ENCODE measurements at regions not wholly inside any gene's neighbourhood (a gene's known extent, or its start where the extent isn't known, plus 50 kb on each side); places are given as distances from the start of the nearest gene placed in this dataset.

DNA sequence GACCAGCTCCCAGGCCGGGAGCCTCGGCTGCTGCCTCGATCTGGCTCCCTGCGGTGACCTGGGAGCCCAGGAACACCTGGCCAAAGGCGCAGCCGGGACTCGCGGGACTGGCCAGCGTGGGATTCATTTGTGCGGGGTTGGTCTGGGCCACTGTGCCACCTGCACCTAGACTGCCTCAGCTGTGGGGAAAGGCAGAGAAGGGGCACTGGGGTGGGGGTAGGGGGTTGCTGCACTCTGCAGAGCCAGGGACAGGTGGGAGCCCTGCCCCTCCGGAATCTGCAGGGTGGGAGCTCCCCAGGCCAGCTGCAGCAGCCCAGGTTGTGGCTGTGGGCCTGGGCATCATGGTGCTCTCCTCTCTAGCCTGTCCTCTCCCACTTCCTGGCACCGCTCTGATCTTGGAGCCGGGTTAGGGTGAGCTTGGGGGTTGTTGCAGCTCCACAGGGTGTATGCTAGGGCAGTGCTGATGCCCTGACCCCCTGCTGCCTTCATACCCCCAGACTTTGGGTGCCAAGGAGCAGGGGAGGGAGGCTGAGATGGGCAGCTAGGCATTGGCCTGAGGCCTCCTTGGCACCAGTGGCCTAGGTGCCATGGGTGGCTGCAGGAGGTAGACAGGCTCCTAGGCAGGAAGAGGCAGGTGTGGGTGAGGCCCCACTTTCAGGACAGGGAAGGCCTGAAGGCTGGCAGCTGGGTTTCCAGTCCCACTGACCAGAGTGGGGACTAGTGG lies 57.5 kb upstream of the ETV3 start:
- Histone ChIP-seq H3K27me3 (ENCODE audit: insufficient read depth, low read length) (peaks cover 47% of the 10 kb centered on the region), H3K27ac (ENCODE audit: low read depth, low read length) (no peak overlapping the region), H3K4me3 (ENCODE audit: insufficient read depth, low read length) (no peak overlapping the region), H3K4me2 (ENCODE audit: insufficient read depth, low read length) (no peak overlapping the region), H2AFZ (ENCODE audit: low read length) (no peak overlapping the region), H4K20me1 (ENCODE audit: insufficient read depth, low read length) (no peaks in the 10 kb centered on the region), H3K4me1 (ENCODE audit: insufficient read depth, low read length) (no peaks in the 10 kb centered on the region), H3K36me3 (ENCODE audit: insufficient read depth, low read length) (no peaks in the 10 kb centered on the region), H3K9me3 (ENCODE audit: low read depth, low read length) (no peaks in the 10 kb centered on the region), H3K79me2 (ENCODE audit: insufficient read depth, low read length) (no peaks in the 10 kb centered on the region)
- peak; percentile 67 for DNase-seq (ENCODE audit: insufficient read length, low spot score, missing footprints)
- TF ChIP-seq, protein P1, sequence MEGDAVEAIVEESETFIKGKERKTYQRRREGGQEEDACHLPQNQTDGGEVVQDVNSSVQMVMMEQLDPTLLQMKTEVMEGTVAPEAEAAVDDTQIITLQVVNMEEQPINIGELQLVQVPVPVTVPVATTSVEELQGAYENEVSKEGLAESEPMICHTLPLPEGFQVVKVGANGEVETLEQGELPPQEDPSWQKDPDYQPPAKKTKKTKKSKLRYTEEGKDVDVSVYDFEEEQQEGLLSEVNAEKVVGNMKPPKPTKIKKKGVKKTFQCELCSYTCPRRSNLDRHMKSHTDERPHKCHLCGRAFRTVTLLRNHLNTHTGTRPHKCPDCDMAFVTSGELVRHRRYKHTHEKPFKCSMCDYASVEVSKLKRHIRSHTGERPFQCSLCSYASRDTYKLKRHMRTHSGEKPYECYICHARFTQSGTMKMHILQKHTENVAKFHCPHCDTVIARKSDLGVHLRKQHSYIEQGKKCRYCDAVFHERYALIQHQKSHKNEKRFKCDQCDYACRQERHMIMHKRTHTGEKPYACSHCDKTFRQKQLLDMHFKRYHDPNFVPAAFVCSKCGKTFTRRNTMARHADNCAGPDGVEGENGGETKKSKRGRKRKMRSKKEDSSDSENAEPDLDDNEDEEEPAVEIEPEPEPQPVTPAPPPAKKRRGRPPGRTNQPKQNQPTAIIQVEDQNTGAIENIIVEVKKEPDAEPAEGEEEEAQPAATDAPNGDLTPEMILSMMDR (IDR thresholded peaks at IDR 0.05; ENCODE audit: extremely low read depth, low read depth, low read length): no peak

DNA sequence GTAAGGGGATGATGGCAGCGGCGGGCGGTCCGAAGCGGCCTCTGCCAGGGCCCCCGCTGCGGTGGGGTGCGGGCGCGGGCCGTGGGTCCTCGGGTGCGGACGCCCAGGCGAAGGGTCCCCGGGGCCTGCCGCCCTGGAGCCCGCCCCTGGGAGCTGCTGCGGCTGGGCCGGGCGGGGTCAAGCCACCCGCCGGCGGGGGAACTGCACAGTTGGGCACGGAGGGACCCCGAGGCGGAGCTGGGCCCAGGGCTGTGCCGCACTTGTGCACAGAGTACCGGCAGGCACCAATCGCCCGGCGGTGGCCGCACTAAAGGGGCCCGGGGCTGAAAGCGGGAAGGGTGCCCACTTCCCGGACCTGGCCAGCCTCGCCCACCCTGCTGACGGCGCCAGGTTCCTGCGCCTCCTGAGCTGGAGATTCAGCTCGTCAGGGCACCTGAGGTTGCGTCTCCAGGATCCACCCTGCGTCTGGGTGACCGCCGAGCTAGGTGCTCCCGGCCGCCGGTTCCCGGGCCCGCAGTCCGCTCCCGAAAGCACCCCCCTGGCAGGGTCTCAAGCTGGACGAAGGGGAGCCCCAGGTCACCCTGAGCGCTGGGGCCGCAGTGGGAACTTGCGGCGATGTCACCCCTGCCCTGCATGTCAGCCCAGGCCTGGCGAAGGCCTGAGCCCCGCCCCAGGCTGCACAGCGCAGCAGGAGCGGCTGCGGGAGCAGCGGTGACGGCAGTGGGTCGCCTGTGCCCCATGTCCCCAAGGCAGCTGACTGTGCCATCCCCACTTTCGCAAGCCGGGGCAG lies 56.7 kb upstream of the ETV3 start:
- Histone ChIP-seq H3K4me2 (ENCODE audit: insufficient read depth, low read length) (no peak overlapping the region), H2AFZ (ENCODE audit: low read length) (no peak overlapping the region), H3K79me2 (ENCODE audit: insufficient read depth, low read length) (no peaks in the 10 kb centered on the region), H3K9me3 (ENCODE audit: low read depth, low read length) (no peaks in the 10 kb centered on the region), H3K4me1 (ENCODE audit: insufficient read depth, low read length) (no peaks in the 10 kb centered on the region), H3K27ac (ENCODE audit: low read depth, low read length) (no peak overlapping the region), H3K36me3 (ENCODE audit: insufficient read depth, low read length) (no peaks in the 10 kb centered on the region), H4K20me1 (ENCODE audit: insufficient read depth, low read length) (no peaks in the 10 kb centered on the region), H3K4me3 (ENCODE audit: insufficient read depth, low read length) (no peak overlapping the region), H3K27me3 (ENCODE audit: insufficient read depth, low read length) (peaks cover 54% of the 10 kb centered on the region)
- DNase-seq (ENCODE audit: insufficient read length, low spot score, missing footprints): no peak
- TF ChIP-seq, protein P1 (IDR thresholded peaks at IDR 0.05; ENCODE audit: extremely low read depth, low read depth, low read length): no peak

DNA sequence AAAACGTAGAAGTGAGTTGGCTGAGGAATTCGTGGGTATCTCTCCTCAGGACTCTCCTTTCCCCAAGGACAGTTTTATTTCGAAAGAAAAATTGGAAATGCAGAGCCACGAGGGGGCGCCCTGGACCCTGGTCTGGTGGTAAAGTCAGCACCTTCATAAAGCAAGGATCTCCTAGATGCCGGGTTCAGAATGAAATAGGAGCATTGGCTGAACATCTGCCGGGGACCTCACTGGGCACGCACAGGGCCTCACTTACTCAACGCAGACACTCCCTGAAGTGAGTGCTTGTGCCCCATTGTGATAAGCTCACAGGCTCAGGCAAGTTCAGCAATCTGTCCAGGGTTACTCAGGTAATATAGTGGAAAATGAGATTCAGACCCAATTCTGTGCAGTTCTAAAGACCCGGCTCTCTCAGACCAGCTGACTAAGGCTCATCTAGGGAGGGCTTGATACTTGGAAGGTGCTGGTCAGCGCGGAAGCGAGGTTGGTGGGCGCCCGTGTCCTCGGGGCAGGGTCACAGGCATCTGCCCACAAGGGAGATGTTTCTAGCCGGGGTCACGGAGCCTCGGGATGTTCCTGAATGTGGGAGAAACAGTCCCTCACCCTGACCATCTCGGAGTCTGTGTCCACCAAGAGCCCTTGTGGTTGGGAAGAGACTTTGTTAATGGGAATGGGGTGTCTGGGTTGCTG lies 55.7 kb upstream of the ETV3 start:
- Histone ChIP-seq H4K20me1 (ENCODE audit: insufficient read depth, low read length) (no peaks in the 10 kb centered on the region), H3K4me2 (ENCODE audit: insufficient read depth, low read length) (no peak overlapping the region), H3K4me3 (ENCODE audit: insufficient read depth, low read length) (no peak overlapping the region), H3K27ac (ENCODE audit: low read depth, low read length) (no peak overlapping the region), H3K4me1 (ENCODE audit: insufficient read depth, low read length) (no peaks in the 10 kb centered on the region), H3K36me3 (ENCODE audit: insufficient read depth, low read length) (no peaks in the 10 kb centered on the region), H3K9me3 (ENCODE audit: low read depth, low read length) (no peaks in the 10 kb centered on the region), H3K27me3 (ENCODE audit: insufficient read depth, low read length) (peaks cover 54% of the 10 kb centered on the region), H3K79me2 (ENCODE audit: insufficient read depth, low read length) (no peaks in the 10 kb centered on the region), H2AFZ (ENCODE audit: low read length) (no peak overlapping the region)
- peak; percentile 94 for DNase-seq (ENCODE audit: insufficient read length, low spot score, missing footprints)
- TF ChIP-seq, protein P1 (IDR thresholded peaks at IDR 0.05; ENCODE audit: extremely low read depth, low read depth, low read length): peak; percentile 81

DNA sequence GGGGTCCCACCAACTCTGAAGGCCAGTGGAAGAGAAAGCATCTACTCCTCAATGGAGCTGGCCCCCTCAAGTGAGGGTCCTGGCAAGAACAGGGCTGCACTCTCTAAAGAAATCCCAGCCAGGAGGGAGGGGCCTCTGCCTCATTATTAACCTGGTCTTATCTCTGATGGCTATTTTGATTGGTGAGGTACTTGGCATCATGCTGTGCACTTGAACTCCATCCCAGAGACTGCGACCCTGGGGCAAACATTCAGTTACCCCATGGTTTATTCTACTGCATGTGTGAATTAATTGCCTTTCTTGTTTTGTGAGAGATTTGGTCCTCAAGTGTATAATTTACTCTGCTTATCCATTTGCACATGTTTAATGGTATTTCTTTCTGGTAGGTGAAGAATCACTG lies 55.0 kb upstream of the ETV3 start:
- TF ChIP-seq, protein P1 (IDR thresholded peaks at IDR 0.05; ENCODE audit: extremely low read depth, low read depth, low read length): no peak
- peak; percentile 74 for DNase-seq (ENCODE audit: insufficient read length, low spot score, missing footprints)
- Histone ChIP-seq H3K36me3 (ENCODE audit: insufficient read depth, low read length) (no peaks in the 10 kb centered on the region), H3K9me3 (ENCODE audit: low read depth, low read length) (no peaks in the 10 kb centered on the region), H4K20me1 (ENCODE audit: insufficient read depth, low read length) (no peaks in the 10 kb centered on the region), H3K27ac (ENCODE audit: low read depth, low read length) (no peak overlapping the region), H2AFZ (ENCODE audit: low read length) (no peak overlapping the region), H3K79me2 (ENCODE audit: insufficient read depth, low read length) (no peaks in the 10 kb centered on the region), H3K4me1 (ENCODE audit: insufficient read depth, low read length) (no peaks in the 10 kb centered on the region), H3K4me3 (ENCODE audit: insufficient read depth, low read length) (no peak overlapping the region), H3K4me2 (ENCODE audit: insufficient read depth, low read length) (no peak overlapping the region), H3K27me3 (ENCODE audit: insufficient read depth, low read length) (peaks cover 56% of the 10 kb centered on the region)
